GM19395 (cell line): ENCODE measurements at regions not wholly inside any gene's neighbourhood (a gene's known extent, or its start where the extent isn't known, plus 50 kb on each side); places are given as distances from the start of the nearest gene placed in this dataset.
"Not testable (repeated sequence)": the region's sequence is repeated elsewhere in the genome, so short reads cannot be mapped to it uniquely, and the experiment has no call there.

Experiments used
- ATAC-seq: cut with Tn5 transposase; IDR thresholded peaks from one replicate; pipeline ENCODE4 v1.9.1; 2021; ENCODE audit warnings: mild to moderate bottlenecking, moderate library complexity; ENCODE audit not compliant: unreplicated experiment

DNA sequence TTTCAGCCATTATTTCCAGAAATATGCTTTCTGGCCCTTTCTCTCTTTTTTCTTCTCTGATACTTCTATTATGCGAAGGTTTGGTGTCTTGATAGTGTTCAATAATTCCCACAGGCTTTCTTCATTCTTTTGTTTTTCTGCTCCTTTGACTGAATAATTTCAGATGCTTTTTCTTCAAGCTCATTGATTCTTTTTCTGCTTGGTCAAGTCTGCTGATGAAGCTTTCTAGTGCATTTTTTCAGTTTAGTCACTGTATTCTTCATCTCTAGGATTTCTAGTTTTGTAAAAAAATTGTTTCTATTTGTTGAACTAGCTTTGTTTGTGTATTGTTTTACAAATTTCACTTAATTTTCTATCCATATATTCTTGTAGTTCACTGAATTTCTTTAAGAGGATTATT lies 304.0 kb upstream of the TARS1 start:
- ATAC-seq, result no peak

DNA sequence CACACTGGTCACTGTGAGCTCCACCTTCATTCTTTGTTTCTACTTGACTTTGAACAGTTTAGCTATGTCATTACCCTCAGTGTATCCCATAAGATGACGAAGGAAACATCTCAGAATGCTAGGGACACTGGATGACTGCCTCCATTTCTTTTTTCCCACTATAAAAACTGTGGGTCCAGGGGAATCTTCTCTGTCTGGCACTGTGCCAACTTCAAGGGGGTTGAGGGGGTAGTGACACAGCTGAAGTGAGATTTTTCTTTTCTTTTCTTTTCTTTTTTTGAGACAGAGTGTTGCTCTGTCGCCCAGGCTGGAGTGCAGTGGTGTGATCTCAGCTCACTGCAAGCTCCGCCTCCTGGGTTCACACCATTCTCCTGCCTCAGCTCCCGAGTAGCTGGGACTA lies 302.6 kb upstream of the TARS1 start:
- not testable (repeated sequence) for ATAC-seq

DNA sequence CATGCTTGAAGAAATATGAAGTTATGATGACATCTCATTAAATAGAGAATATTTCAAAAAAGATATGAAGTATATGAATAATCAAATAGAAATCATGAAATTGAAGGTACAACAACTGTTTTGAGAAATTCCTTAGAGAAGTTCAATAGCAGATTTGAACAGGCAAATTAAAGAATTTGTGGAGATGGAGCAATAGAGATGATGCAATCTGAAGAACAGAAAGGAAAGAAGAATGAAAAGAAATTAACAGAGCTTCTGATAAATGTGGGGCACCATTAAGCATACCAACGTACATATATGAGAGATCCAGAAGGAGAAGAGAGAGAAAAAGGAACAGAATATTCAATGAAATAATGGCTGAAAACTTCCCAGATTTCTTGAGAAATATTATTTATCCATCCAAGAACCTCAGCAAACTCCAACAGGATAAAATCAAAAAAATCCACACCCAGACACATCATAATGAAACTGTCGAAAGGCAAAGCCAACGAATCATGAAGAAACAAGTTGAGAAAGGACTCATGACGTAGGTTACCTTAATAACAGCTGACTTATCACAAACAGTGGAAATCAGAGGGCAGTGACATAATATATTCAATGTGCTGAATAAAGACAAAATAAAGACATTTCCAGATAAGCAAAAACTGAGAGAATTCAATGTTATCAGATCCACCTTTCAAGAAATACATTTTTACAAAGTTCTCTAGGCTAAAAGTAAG lies 297.2 kb upstream of the TARS1 start:
- no peak for ATAC-seq

DNA sequence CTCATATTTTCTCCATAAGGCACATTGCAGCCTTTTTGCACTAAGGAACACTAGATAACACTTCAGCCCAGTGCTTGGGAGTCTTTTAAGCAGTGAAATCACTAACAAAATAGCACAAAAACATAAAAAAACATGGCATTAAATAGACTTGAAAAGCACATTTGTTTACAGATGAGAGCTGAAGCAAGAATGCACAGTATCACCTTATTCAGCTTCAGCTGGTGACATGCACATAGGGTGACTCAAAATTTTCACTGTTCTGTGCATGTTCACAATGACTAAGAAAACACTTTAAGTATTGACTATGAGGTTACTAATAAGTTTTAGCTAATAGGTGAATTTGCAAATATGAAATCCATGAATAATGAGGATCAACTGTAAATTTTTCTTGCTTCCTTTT lies 293.9 kb upstream of the TARS1 start:
- no peak for ATAC-seq

DNA sequence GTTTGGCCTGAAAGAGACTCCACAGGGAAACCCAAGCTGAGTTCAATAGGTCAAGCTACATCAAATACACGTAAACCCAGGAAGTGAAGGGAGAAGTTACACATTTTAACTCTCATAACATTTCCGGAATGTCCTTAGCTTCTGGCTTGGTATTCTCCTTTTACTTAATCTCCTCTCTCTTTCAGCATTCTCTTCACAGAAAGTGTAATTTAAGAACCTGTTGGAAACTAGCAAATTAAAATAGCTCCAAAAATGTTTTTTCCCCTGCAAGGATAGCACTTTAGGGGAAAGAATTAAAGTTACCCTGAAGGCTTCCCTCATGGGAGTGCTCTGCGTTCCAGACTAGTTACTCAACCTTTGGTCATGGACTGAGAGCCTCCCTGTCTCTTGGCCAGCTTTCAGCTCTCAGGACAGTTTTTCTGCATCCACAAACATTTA lies 292.7 kb upstream of the TARS1 start:
- no peak for ATAC-seq

DNA sequence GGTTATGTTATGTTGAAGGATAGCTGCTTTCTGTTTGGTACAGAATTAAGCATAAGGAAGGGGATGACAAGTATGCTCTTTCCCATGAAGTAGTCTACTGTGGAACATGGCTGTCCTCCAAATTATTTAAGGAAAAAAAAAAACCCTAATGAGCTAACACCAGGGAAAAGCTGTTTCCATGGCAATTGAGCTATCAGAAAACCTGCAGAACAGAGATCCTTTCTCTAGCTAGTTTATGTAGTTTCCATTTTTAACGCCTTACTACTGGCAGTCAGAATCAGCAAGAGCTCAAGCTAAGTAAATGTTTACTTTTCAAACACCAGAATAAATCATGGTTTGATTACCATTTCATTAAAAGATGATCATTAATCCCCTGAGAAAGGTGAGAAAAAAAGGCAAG lies 287.4 kb upstream of the TARS1 start:
- ATAC-seq, result no peak

DNA sequence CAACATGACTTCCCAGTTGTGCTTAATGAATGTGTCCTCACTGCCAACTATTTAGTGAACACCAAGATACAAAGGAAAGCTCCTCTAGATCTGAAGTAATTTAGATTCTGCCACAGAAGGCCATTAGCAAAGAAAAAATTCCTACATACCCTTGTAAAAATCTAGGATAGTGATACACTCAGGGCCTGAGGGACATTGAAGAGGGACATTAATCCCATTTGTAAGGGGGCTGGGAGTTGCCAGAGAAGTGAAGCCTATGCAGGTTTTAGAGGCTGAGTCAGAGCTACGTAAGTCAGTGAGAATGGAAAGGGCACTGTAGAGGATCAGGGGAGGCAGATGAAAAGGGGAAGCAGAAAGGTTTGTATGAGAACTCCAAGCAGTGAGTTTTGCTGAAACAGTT lies 286.9 kb upstream of the TARS1 start:
- ATAC-seq, result no peak

DNA sequence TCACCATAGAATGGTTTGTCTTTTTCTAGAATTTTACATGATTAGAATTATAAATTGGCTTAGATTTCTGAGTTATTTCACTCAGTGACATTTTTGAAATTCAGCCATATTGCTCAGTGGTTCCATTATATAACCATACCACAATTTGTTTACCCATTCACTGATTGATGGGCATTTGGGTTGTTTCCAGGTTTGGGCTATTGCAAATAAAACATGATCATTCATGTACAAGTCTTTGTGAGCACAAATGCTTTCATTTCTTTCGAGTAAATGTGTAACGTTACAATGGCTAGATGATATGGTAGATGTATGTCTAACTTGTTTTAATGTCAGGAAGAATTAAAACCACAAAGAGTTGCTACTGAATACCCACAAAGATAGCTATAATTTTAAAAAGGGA lies 279.9 kb upstream of the TARS1 start:
- ATAC-seq, result no peak

DNA sequence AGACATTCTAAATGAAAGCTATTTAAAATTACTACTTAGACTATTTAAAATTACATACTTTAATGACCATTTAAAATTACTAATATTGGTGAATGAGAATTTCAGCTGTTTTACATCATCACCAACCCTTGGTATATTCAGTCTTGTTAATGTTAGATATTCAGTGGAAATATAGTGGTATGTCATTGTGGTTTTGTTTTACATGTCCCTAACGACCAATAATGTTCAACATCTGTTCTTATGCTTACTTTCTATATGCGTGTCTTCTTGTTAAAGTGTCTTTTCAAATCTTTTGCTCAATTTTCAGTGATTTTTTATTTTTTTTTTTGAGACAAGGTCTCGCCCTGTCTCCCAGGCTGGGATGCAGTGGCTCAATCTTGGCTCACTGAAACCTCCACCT lies 279.3 kb upstream of the TARS1 start:
- ATAC-seq, result no peak

DNA sequence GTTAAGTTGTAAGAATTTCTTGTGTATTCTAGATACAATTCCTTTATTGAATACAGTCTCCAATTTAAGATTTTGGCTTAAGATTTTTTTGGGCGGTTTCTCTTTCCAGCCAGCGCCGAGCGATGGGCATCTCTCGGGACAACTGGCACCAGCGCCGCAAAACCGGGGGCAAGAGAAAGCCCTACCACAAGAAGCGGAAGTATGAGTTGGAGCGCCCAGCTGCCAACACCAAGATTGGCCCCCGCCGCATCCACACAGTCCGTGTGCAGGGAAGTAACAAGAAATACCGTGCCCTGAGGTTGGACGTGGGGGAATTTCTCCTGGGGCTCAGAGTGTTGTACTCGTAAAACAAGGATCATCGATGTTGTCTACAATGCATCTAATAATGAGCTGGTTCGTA lies 278.7 kb upstream of the TARS1 start:
- no peak for ATAC-seq

DNA sequence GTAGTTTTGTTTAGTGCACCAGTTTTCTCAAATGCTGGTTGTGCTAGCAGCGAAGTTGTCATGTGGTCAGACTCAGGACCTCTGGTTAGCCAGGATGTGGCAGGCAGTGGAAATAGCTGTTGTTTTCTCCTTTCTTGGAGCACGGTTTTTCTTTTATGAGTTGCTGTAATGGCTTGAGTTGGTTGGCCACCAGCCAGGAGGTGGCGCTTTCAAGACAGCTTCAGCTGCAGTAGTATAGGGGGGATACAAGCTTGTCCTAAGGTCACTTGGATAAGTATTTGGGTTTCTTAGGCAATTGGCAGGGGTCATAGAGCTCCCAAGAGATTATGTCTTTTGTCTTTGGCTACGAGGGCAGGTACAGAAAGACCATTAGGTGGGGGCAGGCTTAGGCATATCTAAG lies 274.2 kb upstream of the TARS1 start:
- ATAC-seq, result no peak

DNA sequence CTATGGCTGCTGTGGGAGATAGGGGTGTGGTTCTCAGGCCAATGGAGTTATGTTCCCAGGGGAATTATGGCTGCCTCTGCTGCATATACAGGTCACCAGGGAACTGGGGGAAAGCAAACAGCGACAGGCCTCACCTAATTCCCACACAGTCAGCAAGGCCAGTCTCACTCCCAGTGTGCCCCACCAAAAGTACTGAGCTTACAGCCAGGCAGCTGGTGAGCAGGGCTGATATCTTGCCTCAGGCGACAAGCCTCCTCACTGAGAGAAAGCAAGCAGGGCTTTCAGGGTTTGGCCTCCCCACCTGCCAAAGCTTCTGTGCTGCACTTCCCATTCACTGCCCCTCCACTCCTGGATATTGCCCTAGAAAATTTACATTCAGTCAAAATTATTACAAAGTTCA lies 273.8 kb upstream of the TARS1 start:
- no peak for ATAC-seq

DNA sequence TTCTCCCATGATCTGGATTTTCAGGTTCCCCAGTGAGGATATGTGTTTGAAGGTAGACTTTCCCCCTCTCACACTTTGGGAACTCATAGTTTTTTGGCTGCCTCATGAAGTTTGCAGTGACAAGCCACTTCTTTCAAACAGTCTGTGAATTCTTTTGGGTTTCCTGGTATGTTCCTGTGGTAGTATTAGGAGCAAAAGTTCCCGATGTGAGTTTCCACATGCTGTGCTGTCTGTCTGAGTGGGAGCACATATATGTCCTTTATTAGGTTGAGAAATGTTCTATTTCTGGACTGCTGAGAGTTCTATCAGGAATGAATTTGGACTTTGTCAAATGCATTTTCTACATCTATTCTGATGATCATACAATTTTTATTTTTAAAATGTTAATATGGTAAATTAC lies 273.2 kb upstream of the TARS1 start:
- ATAC-seq, result no peak

DNA sequence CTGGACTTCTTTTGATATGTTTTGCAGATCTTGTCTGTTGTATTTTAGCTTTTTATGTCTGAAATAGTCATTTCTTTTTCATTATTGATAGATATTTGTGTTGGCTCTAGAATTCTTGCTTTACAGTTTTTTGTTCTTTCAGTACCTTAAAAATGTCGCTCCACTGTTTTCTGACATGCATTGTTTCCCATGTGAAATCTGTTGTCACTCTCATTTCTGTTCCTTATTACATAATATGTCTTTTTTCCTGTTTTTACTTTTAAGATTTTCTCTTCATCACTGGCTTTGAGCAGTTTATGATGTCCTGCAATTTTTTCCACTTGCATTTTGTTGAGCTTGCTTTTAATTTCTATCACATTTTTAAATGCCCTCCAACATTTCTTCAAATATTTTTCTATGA lies 270.4 kb upstream of the TARS1 start:
- no peak for ATAC-seq

DNA sequence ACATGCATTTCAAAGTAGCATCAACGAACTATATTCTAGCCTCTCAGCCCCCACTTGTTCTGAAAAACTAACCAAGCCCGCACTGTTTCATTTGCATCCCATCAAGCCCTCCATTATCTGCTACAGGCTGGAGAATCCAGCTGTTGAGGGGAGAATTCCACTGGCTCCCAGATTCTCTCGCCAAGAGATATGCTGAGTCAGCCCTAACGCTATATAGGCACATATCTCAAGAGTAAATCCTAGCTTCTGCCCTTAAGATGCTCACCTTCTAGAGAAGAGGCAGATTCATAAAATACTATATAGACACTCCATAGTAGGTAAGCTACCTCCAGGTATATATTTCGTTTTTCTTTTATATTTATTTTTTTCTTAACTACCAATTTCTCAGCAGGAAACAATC lies 266.4 kb upstream of the TARS1 start:
- no peak for ATAC-seq

DNA sequence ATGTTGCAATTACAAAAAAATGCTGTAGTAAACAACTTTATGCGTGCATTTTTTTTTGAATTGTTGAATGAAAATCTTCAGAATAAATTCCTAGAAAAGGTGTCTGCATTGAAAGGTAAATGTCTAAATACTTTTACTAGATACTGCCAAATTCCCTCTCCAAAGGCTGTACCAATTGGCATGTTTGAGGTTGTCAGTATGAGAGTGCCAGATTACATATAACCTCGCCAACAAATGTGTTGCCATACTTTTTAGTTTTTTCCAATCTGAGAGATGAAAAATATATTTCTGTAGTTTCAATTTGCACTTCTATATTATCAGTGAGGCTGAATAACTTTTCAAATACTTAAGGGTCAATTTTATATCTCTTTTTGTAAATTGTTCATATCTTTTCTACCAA lies 261.5 kb upstream of the TARS1 start:
- no peak for ATAC-seq

DNA sequence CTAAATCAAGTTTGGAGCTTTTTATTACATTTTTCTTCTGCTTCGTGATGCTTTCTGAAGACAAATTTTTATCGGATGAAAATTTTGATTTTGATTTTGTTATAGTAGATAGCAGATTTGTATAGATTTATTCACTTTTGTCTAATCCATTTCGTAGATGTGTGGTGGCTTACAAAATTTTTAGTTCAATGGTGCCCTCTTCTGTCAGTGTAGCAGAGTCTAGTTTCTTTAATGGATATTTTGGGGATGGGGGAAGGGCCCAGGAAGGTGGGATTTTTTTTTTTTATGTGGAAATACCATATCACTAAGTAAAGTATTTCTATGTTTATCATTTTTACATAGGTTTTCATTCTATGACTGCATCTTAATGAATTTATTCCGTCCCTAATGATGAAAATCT lies 259.9 kb upstream of the TARS1 start:
- ATAC-seq, result no peak

DNA sequence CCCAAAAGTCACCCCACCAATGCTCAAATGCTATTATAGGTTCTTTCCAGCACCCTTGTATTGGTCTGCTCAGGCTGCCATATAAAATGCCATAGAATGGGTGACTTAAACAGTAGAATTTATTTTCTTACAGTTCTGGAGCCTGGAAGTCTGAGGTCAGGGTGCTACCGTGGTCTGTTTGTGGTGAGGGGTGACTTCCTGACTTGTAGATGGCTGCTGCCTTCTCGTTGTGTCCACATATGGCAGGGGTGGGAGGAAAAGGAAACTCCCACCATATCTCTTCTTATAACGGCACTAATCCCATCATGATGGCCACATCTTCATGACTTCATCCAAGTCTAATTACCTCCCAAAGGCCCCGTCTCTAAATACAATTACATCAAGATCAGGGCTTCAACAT lies 257.8 kb upstream of the TARS1 start:
- no peak for ATAC-seq

DNA sequence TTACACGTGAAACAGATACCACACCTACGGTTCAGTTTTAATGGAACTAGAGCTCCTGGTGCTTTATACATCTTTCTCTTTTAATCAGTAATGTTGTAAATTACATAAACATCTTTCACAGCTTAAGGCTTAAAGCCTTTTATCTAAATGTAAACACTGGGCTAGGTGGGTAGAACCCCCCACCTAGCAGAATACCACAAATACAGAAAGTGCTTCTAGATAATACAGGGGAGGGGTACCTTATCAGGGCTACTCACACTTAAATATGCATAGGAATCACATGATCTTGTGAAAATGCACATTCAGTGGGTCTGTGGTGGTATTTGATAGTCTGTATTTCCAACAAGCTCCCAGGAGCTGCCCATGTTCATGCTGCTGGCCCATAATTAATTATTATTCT lies 256.4 kb upstream of the TARS1 start:
- no peak for ATAC-seq

DNA sequence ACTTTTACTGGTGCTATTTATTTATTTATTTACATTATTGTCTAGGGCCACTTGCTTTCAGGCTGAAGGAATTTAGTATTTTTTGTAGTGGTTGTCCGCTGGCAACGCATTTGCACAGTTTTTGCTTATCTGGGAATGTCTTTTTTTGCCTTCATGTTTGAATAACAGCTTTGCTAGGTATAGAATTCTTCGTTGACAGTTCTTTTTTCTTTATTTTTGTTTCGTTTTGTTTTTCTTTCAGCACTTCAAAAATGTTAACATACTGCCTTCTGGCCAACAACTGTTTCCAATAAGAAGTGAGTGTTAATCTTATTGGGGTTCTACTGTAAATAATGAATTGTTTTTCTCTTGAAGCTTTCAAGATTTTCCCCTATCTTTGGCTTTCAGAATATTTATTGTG lies 252.7 kb upstream of the TARS1 start:
- ATAC-seq, result no peak

DNA sequence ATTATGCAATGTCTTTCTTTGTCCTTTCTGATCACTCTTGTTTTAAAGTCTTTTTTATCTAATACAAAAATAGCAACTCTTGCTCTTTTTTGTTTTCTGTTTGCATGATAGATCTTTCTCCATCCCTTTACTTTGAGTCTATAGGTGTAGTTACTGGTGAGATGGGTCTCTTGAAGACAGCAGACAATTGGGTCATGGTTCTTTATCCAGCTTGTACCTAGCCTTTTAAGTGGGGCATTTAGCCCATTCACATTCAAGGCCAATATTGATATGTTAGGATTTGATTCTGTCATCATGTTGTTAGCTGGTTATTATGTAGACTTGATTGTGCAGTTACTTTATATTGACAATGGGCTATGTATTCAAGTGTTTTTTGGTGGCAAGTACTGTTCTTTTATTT lies 245.9 kb upstream of the TARS1 start:
- ATAC-seq, result no peak

DNA sequence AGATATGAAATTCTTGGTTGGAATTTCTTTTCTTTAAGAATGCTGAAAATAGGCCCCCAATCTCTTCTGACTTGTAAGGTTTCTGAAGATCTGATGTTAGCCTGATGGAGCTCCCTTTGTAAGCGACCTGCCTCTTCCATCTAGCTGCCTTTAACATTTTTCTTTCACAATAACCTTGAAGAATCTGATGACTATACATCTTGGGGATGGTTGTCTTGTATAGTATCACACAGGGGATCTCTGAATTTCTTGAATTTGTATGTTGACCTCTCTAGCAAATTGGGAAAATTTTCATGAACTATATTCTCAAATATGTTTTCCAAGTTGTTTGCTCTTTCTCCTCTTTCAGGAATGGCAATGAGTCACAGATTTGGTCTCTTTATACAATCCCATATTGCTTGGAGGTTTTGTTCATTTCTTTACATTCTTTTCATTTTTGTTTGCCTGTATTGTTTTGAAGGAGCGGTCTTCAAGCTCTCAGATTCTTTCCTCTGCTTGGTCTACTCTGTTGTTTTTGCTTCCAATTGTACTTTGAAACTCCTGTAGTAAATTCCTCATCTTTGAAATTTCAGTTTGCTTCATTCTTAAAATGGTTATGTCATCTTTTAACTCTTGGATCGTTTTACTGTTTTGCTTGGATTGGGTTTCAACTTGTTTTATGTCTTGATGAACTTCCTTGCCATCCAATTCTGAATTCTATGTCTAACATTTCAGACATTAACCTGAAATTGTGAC lies 245.2 kb upstream of the TARS1 start:
- no peak for ATAC-seq

DNA sequence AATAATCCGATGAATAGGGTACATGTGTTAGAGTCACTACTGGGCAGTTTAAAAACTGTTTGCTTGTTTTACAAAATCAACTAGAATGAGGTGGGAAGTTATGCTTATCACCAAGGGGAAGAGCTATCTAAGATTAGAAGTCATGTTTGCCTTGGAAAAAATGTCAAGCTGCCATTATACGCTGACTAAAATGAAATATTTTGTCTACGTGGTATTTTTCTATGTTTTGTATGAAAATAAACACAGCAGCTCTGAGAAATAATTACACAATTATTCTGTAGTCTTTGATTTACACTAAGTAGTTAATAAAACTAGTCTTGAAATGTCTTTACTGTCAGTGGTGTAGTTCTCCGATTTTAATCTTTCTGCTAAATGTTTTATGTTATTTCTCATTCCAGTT lies 241.9 kb upstream of the TARS1 start:
- no peak for ATAC-seq
